ENCODE measurements at regions not wholly inside any gene's neighbourhood (a gene's known extent, or its start where the extent isn't known, plus 50 kb on each side); places are given as distances from the start of the nearest gene placed in this dataset.

GRCh38 chr4:176611381-176611780 is 181.3 kb downstream of the VEGFC start:
- Histone ChIP-seq H3K27me3 (no peaks in the 10 kb centered on the region), H3K36me3 (no peaks in the 10 kb centered on the region), H3K4me3 (no peak overlapping the region), H3K4me1 (no peaks in the 10 kb centered on the region), H3K9me3 (no peaks in the 10 kb centered on the region), H3K27ac (no peak overlapping the region)
- no peak for ATAC-seq
- 0 to 5% methylated on average over 1 of the region's 1 CpG for WGBS, 2 donors (ENCODE audit: low coverage in 1 of 2)
- TF ChIP-seq POLR2A (IDR thresholded peaks at IDR 0.05) (no peak), CTCF (IDR thresholded peaks at IDR 0.05) (no peak), POLR2AphosphoS5 (IDR thresholded peaks at IDR 0.05) (no peak), EP300 (IDR thresholded peaks at IDR 0.05) (no peak)

- Histone ChIP-seq H3K36me3 (no peaks in the 10 kb centered on the region), H3K4me1 (no peaks in the 10 kb centered on the region), H3K9me3 (no peaks in the 10 kb centered on the region), H3K4me3 (no peak overlapping the region), H3K27me3 (no peaks in the 10 kb centered on the region), H3K27ac (no peak overlapping the region)
- ATAC-seq = no peak
- WGBS, 2 donors (ENCODE audit: low coverage in 1 of 2) = 100% methylated on average over 1 of the region's 1 CpG; no CpG with 5 or more reads in 1 of the 2 donors
- no peak for TF ChIP-seq POLR2A (IDR thresholded peaks at IDR 0.05)
- TF ChIP-seq POLR2AphosphoS5 (IDR thresholded peaks at IDR 0.05) = no peak
- TF ChIP-seq CTCF (IDR thresholded peaks at IDR 0.05) = no peak
- no peak for TF ChIP-seq EP300 (IDR thresholded peaks at IDR 0.05)
These were observed 180.8 kb downstream of the VEGFC start for GRCh38 chr4:176611951-176612350.

- H3K27ac ChIP-seq = no peak overlapping the region
- no peak for ATAC-seq
- TF ChIP-seq EP300 (IDR thresholded peaks at IDR 0.05) (no peak), CTCF (IDR thresholded peaks at IDR 0.05) (no peak), POLR2AphosphoS5 (IDR thresholded peaks at IDR 0.05) (no peak), POLR2A (IDR thresholded peaks at IDR 0.05) (no peak)
- H3K9me3 ChIP-seq = no peaks in the 10 kb centered on the region
- no peaks in the 10 kb centered on the region for H3K36me3 ChIP-seq
- no peaks in the 10 kb centered on the region for H3K4me1 ChIP-seq
- no peak overlapping the region for H3K4me3 ChIP-seq
- 40 to 56% methylated on average over 3 of the region's 3 CpGs for WGBS, 2 donors (ENCODE audit: low coverage in 1 of 2)
- no peaks in the 10 kb centered on the region for H3K27me3 ChIP-seq
These were observed 177.9 kb downstream of the VEGFC start for GRCh38 chr4:176614793-176615192.

GRCh38 chr4:176616151-176616550 is 176.6 kb downstream of the VEGFC start:
- no peaks in the 10 kb centered on the region for H3K36me3 ChIP-seq
- no peak overlapping the region for H3K4me3 ChIP-seq
- H3K27ac ChIP-seq = no peak overlapping the region
- TF ChIP-seq CTCF (IDR thresholded peaks at IDR 0.05) (no peak), POLR2A (IDR thresholded peaks at IDR 0.05) (no peak), EP300 (IDR thresholded peaks at IDR 0.05) (no peak), POLR2AphosphoS5 (IDR thresholded peaks at IDR 0.05) (no peak)
- H3K4me1 ChIP-seq = no peaks in the 10 kb centered on the region
- 63 to 70% methylated on average over 2 of the region's 2 CpGs for WGBS, 2 donors (ENCODE audit: low coverage in 1 of 2)
- H3K9me3 ChIP-seq = no peaks in the 10 kb centered on the region
- ATAC-seq = no peak
- H3K27me3 ChIP-seq = no peaks in the 10 kb centered on the region

- no peak overlapping the region for H3K27ac ChIP-seq
- H3K4me1 ChIP-seq = peaks cover 0 to 10% (median 0%) of the 10 kb centered on the region in 3 donors
- H3K27me3 ChIP-seq = no peaks in the 10 kb centered on the region
- WGBS, 2 donors (ENCODE audit: low coverage in 1 of 2) = 64 to 75% methylated on average over 1 of the region's 1 CpG
- no peaks in the 10 kb centered on the region for H3K9me3 ChIP-seq
- no peak for ATAC-seq
- no peaks in the 10 kb centered on the region for H3K36me3 ChIP-seq
- H3K4me3 ChIP-seq = no peak overlapping the region
- TF ChIP-seq CTCF (IDR thresholded peaks at IDR 0.05) = no peak
- no peak for TF ChIP-seq POLR2AphosphoS5 (IDR thresholded peaks at IDR 0.05)
- TF ChIP-seq POLR2A (IDR thresholded peaks at IDR 0.05) = no peak
- no peak for TF ChIP-seq EP300 (IDR thresholded peaks at IDR 0.05)
These were observed 174.6 kb downstream of the VEGFC start for GRCh38 chr4:176618138-176618537.
